ENCODE measurements at regions not wholly inside any gene's neighbourhood (a gene's known extent, or its start where the extent isn't known, plus 50 kb on each side); places are given as distances from the start of the nearest gene placed in this dataset.

DNA sequence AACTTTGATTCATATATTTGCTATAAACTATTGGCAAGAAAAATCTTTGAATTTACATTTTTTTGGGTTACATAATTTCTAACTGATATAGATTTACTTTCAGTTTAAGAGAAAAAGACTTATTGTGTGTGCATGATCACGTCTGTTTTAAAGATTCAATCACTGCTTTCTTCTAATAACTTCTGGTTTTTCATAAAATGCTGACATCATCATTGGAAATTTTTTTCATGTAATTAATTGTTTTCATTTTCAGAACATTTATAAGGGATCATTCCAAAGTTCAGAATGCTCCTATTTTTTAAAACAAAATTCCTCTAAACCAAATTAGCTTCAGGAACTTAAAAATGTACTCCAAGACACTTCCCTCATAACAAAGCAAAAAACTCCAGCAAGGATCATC lies 500.7 kb upstream of the GBE1 start:
- TF ChIP-seq BHLHE40 (IDR thresholded peaks at IDR 0.05; ENCODE audit: borderline replicate concordance) (no peak), FOXM1 (IDR thresholded peaks at IDR 0.05; ENCODE audit: borderline replicate concordance) (no peak), SUZ12 (IDR thresholded peaks at IDR 0.05) (no peak), L3MBTL2 (conservative IDR thresholded peaks at IDR 0.05) (no peak), CTBP1 (IDR thresholded peaks at IDR 0.05; ENCODE audit: borderline replicate concordance) (no peak), SP1 (IDR thresholded peaks at IDR 0.05) (no peak), ARNT (IDR thresholded peaks at IDR 0.05) (no peak), ZNF384 (IDR thresholded peaks at IDR 0.05) (no peak), FOXK2 (IDR thresholded peaks at IDR 0.05) (no peak), TARDBP (IDR thresholded peaks at IDR 0.05) (no peak), HDGF (IDR thresholded peaks at IDR 0.05; ENCODE audit: borderline replicate concordance) (no peak), FOXA1 (IDR thresholded peaks at IDR 0.05) (no peak)
- TF ChIP-seq, protein P1, sequence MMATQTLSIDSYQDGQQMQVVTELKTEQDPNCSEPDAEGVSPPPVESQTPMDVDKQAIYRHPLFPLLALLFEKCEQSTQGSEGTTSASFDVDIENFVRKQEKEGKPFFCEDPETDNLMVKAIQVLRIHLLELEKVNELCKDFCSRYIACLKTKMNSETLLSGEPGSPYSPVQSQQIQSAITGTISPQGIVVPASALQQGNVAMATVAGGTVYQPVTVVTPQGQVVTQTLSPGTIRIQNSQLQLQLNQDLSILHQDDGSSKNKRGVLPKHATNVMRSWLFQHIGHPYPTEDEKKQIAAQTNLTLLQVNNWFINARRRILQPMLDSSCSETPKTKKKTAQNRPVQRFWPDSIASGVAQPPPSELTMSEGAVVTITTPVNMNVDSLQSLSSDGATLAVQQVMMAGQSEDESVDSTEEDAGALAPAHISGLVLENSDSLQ (IDR thresholded peaks at IDR 0.05) = no peak

All from HEK293T (cell line).